HEK293 (cell line): ENCODE measurements at regions not wholly inside any gene's neighbourhood (a gene's known extent, or its start where the extent isn't known, plus 50 kb on each side); places are given as distances from the start of the nearest gene placed in this dataset.

Experiments
- CTCF ChIA-PET: fragments of 350-600 bp; formaldehyde crosslinking; extraction: SDS; loops from one replicate; lab custom pipeline; 2021; ENCODE audit warnings: antibody characterized with exemption; lab: Yijun Ruan, JAX
- POLR2A ChIA-PET: fragments of 300-600 bp; formaldehyde crosslinking; extraction: SDS; loops from one replicate; lab custom pipeline; 2020; ENCODE audit warnings: antibody characterized with exemption, inconsistent platforms; lab: Yijun Ruan, JAX
- H3K27ac ChIP-seq: fragments of 200-500 bp; sonication (Bioruptor generic); 2 replicates; pipeline ENCODE4 v1.5.1; 2014; ENCODE audit warnings: low read depth, low read length, control low read depth, inconsistent platforms; ENCODE audit errors: extremely low read depth
- H3K36me3 ChIP-seq, 2 experiments: fragments of 200-500 bp in 1 of 2; sonication (Bioruptor generic) in 1 of 2; 1 replicate in 1 of 2; 2 replicates in 1 of 2; pipeline ENCODE4 v1.5.1; 2014 to 2017; ENCODE audit warnings: inconsistent platforms in 2 of 2, low read length in 2 of 2; ENCODE audit not compliant: control insufficient read depth in 2 of 2, insufficient read depth in 1 of 2
- H3K4me1 ChIP-seq: fragments of 200-500 bp; sonication (Bioruptor generic); 2 replicates; pipeline ENCODE4 v1.5.1; 2014; ENCODE audit warnings: mild to moderate bottlenecking, low read length, inconsistent platforms; ENCODE audit not compliant: control insufficient read depth, insufficient read depth
- H3K4me3 ChIP-seq: 2 replicates; pipeline ENCODE4 v1.5.1; 2011; ENCODE audit warnings: low read depth, mild to moderate bottlenecking, control low read depth, low read length, moderate library complexity
- H3K9me3 ChIP-seq: fragments of 200-500 bp; sonication (Bioruptor generic); 2 replicates; pipeline ENCODE4 v1.5.1; 2014; ENCODE audit warnings: low read depth, low read length, inconsistent platforms; ENCODE audit not compliant: control insufficient read depth, insufficient read depth
- GLI4 ChIP-seq: fragments of 450-650 bp; formaldehyde crosslinking; IDR thresholded peaks from 2 replicates; pipeline ENCODE4 v1.5.1; 2016; ENCODE audit warnings: missing biosample characterization, missing genetic modification characterization
- IKZF3 ChIP-seq: fragments of 450-650 bp; IDR thresholded peaks from 2 replicates; pipeline ENCODE4 v1.5.0; 2018; ENCODE audit warnings: missing biosample characterization, mild to moderate bottlenecking, missing genetic modification characterization, moderate library complexity
- KLF10 ChIP-seq: fragments of 450-650 bp; IDR thresholded peaks from 2 replicates; pipeline ENCODE4 v1.5.1; 2018; ENCODE audit warnings: missing biosample characterization, mild to moderate bottlenecking, missing genetic modification characterization
- KLF9 ChIP-seq: fragments of 450-650 bp; formaldehyde crosslinking; IDR thresholded peaks from 2 replicates; pipeline ENCODE4 v1.5.1; 2016; ENCODE audit warnings: missing biosample characterization, missing genetic modification characterization, low read depth
- REST ChIP-seq: fragments of 450-650 bp; formaldehyde crosslinking; IDR thresholded peaks from 2 replicates; pipeline ENCODE4 v1.5.1; 2016; ENCODE audit warnings: missing biosample characterization, missing genetic modification characterization
- SP2 ChIP-seq: fragments of 450-650 bp; formaldehyde crosslinking; IDR thresholded peaks from 2 replicates; pipeline ENCODE4 v1.5.1; 2016; ENCODE audit warnings: missing biosample characterization, missing genetic modification characterization
- ZBTB21 ChIP-seq: fragments of 450-650 bp; formaldehyde crosslinking; IDR thresholded peaks from 2 replicates; pipeline ENCODE4 v1.5.1; 2017; ENCODE audit warnings: missing biosample characterization, missing genetic modification characterization
- ZBTB44 ChIP-seq: fragments of 450-650 bp; IDR thresholded peaks from 2 replicates; pipeline ENCODE4 v1.5.1; 2018; ENCODE audit warnings: missing biosample characterization, mild to moderate bottlenecking, missing genetic modification characterization
- ZBTB6 ChIP-seq: fragments of 450-650 bp; formaldehyde crosslinking; IDR thresholded peaks from 2 replicates; pipeline ENCODE4 v1.5.1; 2017; ENCODE audit warnings: missing biosample characterization, missing genetic modification characterization
- ZNF169 ChIP-seq: fragments of 450-650 bp; formaldehyde crosslinking; IDR thresholded peaks from 2 replicates; pipeline ENCODE4 v1.5.1; 2016; ENCODE audit warnings: missing biosample characterization, missing genetic modification characterization
- ZNF214 ChIP-seq: fragments of 450-650 bp; formaldehyde crosslinking; IDR thresholded peaks from 2 replicates; pipeline ENCODE4 v1.5.1; 2017; ENCODE audit warnings: missing biosample characterization, mild to moderate bottlenecking, missing genetic modification characterization, borderline replicate concordance
- ZNF23 ChIP-seq: fragments of 450-650 bp; formaldehyde crosslinking; IDR thresholded peaks from 2 replicates; pipeline ENCODE4 v1.5.1; 2016; ENCODE audit warnings: missing biosample characterization, missing genetic modification characterization, borderline replicate concordance
- ZNF473 ChIP-seq: fragments of 450-650 bp; formaldehyde crosslinking; IDR thresholded peaks from 2 replicates; pipeline ENCODE4 v1.5.1; 2017; ENCODE audit warnings: missing biosample characterization, missing genetic modification characterization
- ZNF510 ChIP-seq: fragments of 450-650 bp; formaldehyde crosslinking; IDR thresholded peaks from 2 replicates; pipeline ENCODE4 v1.5.1; 2018; ENCODE audit warnings: mild to moderate bottlenecking, missing genetic modification characterization, missing biosample characterization; ENCODE audit not compliant: insufficient replicate concordance
- ZNF530 ChIP-seq: fragments of 450-650 bp; formaldehyde crosslinking; IDR thresholded peaks from 2 replicates; pipeline ENCODE4 v1.5.1; 2016; ENCODE audit warnings: low read depth, missing biosample characterization, missing genetic modification characterization
- ZNF544 ChIP-seq: fragments of 450-650 bp; formaldehyde crosslinking; IDR thresholded peaks from 2 replicates; pipeline ENCODE4 v1.5.0; 2017; ENCODE audit warnings: missing biosample characterization, missing genetic modification characterization
- ZNF560 ChIP-seq: fragments of 450-650 bp; formaldehyde crosslinking; IDR thresholded peaks from 2 replicates; pipeline ENCODE4 v1.5.1; 2017; ENCODE audit warnings: missing biosample characterization, missing genetic modification characterization, borderline replicate concordance
- ZNF596 ChIP-seq: fragments of 450-650 bp; IDR thresholded peaks from 2 replicates; pipeline ENCODE4 v1.5.0; 2018; ENCODE audit warnings: missing biosample characterization, mild to moderate bottlenecking, missing genetic modification characterization, moderate library complexity
- ZNF623 ChIP-seq: fragments of 450-650 bp; formaldehyde crosslinking; IDR thresholded peaks from 2 replicates; pipeline ENCODE4 v1.5.1; 2016; ENCODE audit warnings: missing biosample characterization, missing genetic modification characterization
- ZNF624 ChIP-seq: fragments of 450-650 bp; formaldehyde crosslinking; IDR thresholded peaks from 2 replicates; pipeline ENCODE4 v1.5.1; 2017; ENCODE audit warnings: missing biosample characterization, missing genetic modification characterization
- ZNF639 ChIP-seq: fragments of 450-650 bp; formaldehyde crosslinking; IDR thresholded peaks from 2 replicates; pipeline ENCODE4 v1.5.1; 2016; ENCODE audit warnings: missing biosample characterization, missing genetic modification characterization
- ZNF658 ChIP-seq: fragments of 450-650 bp; formaldehyde crosslinking; IDR thresholded peaks from 2 replicates; pipeline ENCODE4; 2016; ENCODE audit warnings: missing biosample characterization, missing genetic modification characterization
- ZNF664 ChIP-seq: fragments of 450-650 bp; formaldehyde crosslinking; IDR thresholded peaks from 2 replicates; pipeline ENCODE4 v1.5.1; 2016; ENCODE audit warnings: missing biosample characterization, missing genetic modification characterization
- ZNF777 ChIP-seq: fragments of 450-650 bp; formaldehyde crosslinking; IDR thresholded peaks from 2 replicates; pipeline ENCODE4 v1.5.1; 2017; ENCODE audit warnings: missing biosample characterization, missing genetic modification characterization, borderline replicate concordance
- ZNF792 ChIP-seq: fragments of 450-650 bp; formaldehyde crosslinking; IDR thresholded peaks from 2 replicates; pipeline ENCODE4 v1.5.1; 2016; ENCODE audit warnings: missing biosample characterization, missing genetic modification characterization

GRCh38 chr18:64972545-64972944, 778.3 kb upstream of the CDH7 start:
- POLR2A ChIA-PET, result no interaction called here
- H3K36me3 ChIP-seq, result no peaks in the 10 kb centered on the region
- TF ChIP-seq ZNF792 (tag by site-specific recombination) (no peak), ZNF544 (tag by site-specific recombination) (no peak), IKZF3 (tag by site-specific recombination) (no peak), ZNF510 (tag by site-specific recombination) (no peak), REST (tag by site-specific recombination) (no peak), ZBTB21 (tag by site-specific recombination) (no peak), ZBTB44 (no peak), ZNF473 (tag by site-specific recombination) (no peak), ZNF639 (tag by site-specific recombination) (no peak), ZNF560 (tag by site-specific recombination) (no peak), ZNF664 (tag by site-specific recombination) (no peak), ZNF530 (tag by site-specific recombination) (no peak), ZBTB6 (no peak), KLF9 (tag by site-specific recombination) (no peak), ZNF596 (tag by site-specific recombination) (no peak), ZNF624 (tag by site-specific recombination) (no peak), ZNF623 (tag by site-specific recombination) (no peak), ZNF214 (tag by site-specific recombination) (no peak), ZNF777 (tag by site-specific recombination) (no peak)
- no peaks in the 10 kb centered on the region for H3K4me1 ChIP-seq
- H3K9me3 ChIP-seq, result no peaks in the 10 kb centered on the region
- H3K27ac ChIP-seq, result no peak overlapping the region
- CTCF ChIA-PET, result no interaction called here
- no peak overlapping the region for H3K4me3 ChIP-seq

- ChIA-PET CTCF (interaction anchor here (0.6 to 0.7 kb wide), 2 partner anchors 454 to 949 kb away, joined by 3 read pairs; no protein-coding TSS in a partner anchor), POLR2A (no interaction called here)
- H3K4me3 ChIP-seq, result no peak overlapping the region
- H3K9me3 ChIP-seq, result no peaks in the 10 kb centered on the region
- no peak overlapping the region for H3K27ac ChIP-seq
- no peaks in the 10 kb centered on the region for H3K36me3 ChIP-seq
- no peaks in the 10 kb centered on the region for H3K4me1 ChIP-seq
- TF ChIP-seq SP2 (no peak), ZNF639 (tag by site-specific recombination) (no peak), ZNF23 (tag by site-specific recombination) (no peak), GLI4 (tag by site-specific recombination) (no peak), KLF10 (tag by site-specific recombination) (no peak), ZNF169 (no peak), ZNF658 (no peak), ZNF624 (tag by site-specific recombination) (no peak)
These were observed 784.1 kb upstream of the CDH7 start for GRCh38 chr18:64966667-64967066.
